H1 (cell line): ENCODE measurements at regions not wholly inside any gene's neighbourhood (a gene's known extent, or its start where the extent isn't known, plus 50 kb on each side); places are given as distances from the start of the nearest gene placed in this dataset.

Source experiments
- CTCF ChIA-PET: fragments of 300-600 bp; sonication (Branson Sonifier 250); formaldehyde crosslinking; loops from one replicate; lab custom pipeline; 2021; ENCODE audit not compliant: partially characterized antibody; lab: Charles Lee
- POLR2A ChIA-PET: fragments of 300-600 bp; sonication (Branson Sonifier 250); formaldehyde crosslinking; loops from one replicate; lab custom pipeline; 2021; ENCODE audit warnings: inconsistent platforms; ENCODE audit not compliant: partially characterized antibody; lab: Charles Lee
- DNase-seq, 2 experiments: peaks; one replicate each; pipeline versions ENCODE4 v3.0.0 to v3.0.0-alpha.2; 2010 to 2022; ENCODE audit warnings: low spot score in 2 of 2, low read depth in 1 of 2, mixed read lengths in 1 of 2
- FAIRE-seq: peaks from 2 replicates; lab custom pipeline; 2011; peaks lifted over from hg19 to GRCh38; lab: Jason Lieb, UNC
- H2AFZ ChIP-seq: 2 replicates; pipeline ENCODE4 v1.8.1; 2012; ENCODE audit warnings: low read length, inconsistent platforms
- H2AK5ac ChIP-seq: 2 replicates; pipeline ENCODE4 v1.6.1; 2013; ENCODE audit warnings: low read depth, low read length
- H2BK120ac ChIP-seq: replicated peaks from 2 replicates; pipeline ENCODE3; 2013; ENCODE audit warnings: low read depth, low read length, inconsistent platforms
- H2BK12ac ChIP-seq: 2 replicates; pipeline ENCODE4 v1.6.1; 2013; ENCODE audit warnings: low read depth, low read length
- H2BK15ac ChIP-seq: 2 replicates; pipeline ENCODE4 v1.6.1; 2013; ENCODE audit warnings: low read length
- H2BK20ac ChIP-seq: 2 replicates; pipeline ENCODE4 v1.6.1; 2013; ENCODE audit warnings: low read length
- H2BK5ac ChIP-seq: 2 replicates; pipeline ENCODE4 v1.6.1; 2013; ENCODE audit warnings: low read depth, low read length
- H3K14ac ChIP-seq: 2 replicates; pipeline ENCODE4 v1.6.1; 2013; ENCODE audit warnings: inconsistent platforms; ENCODE audit not compliant: insufficient read length
- H3K18ac ChIP-seq: 2 replicates; pipeline ENCODE4 v1.6.1; 2013; ENCODE audit warnings: low read length; ENCODE audit errors: extremely low read depth
- H3K23ac ChIP-seq: 2 replicates; pipeline ENCODE4 v1.6.1; 2013; ENCODE audit warnings: inconsistent platforms; ENCODE audit not compliant: insufficient read length
- H3K23me2 ChIP-seq: 2 replicates; pipeline ENCODE4 v1.6.1; 2013; ENCODE audit warnings: low read depth, low read length
- H3K27ac ChIP-seq: 2 replicates; pipeline ENCODE4 v1.6.1; 2011; ENCODE audit warnings: low read depth, low read length, inconsistent platforms
- H3K27me3 ChIP-seq, 4 experiments: replicated peaks in 1 of 4; 1 replicate in 1 of 4; 2 replicates in 3 of 4; pipeline versions ENCODE4 v1.6.1 to v1.8.1; 2011 to 2013; ENCODE audit warnings: low read length in 3 of 4, mild to moderate bottlenecking in 3 of 4, inconsistent platforms in 2 of 4, mixed read lengths in 2 of 4, moderate library complexity in 1 of 4; ENCODE audit not compliant: control insufficient read depth in 3 of 4, insufficient read depth in 3 of 4; ENCODE audit errors: extremely low read depth in 1 of 4
- H3K36me3 ChIP-seq, 4 experiments: 2 replicates each; pipeline versions ENCODE4 v1.6.1 to v1.8.1; 2011 to 2013; ENCODE audit warnings: mild to moderate bottlenecking in 4 of 4, low read length in 3 of 4, moderate library complexity in 2 of 4, control low read depth in 1 of 4, inconsistent platforms in 1 of 4; ENCODE audit not compliant: insufficient read depth in 4 of 4, control insufficient read depth in 2 of 4
- H3K4ac ChIP-seq: replicated peaks from 2 replicates; pipeline ENCODE3; 2013; ENCODE audit warnings: low read length, low read depth, mixed read lengths, inconsistent platforms; ENCODE audit not compliant: insufficient read length
- H3K4me1 ChIP-seq, 4 experiments: replicated peaks in 1 of 4; 1 replicate in 1 of 4; 2 replicates in 3 of 4; pipeline versions ENCODE4 v1.6.1 to v1.8.1; 2011 to 2013; ENCODE audit warnings: low read length in 3 of 4, inconsistent platforms in 2 of 4, mixed read lengths in 1 of 4; ENCODE audit not compliant: insufficient read depth in 4 of 4, control insufficient read depth in 3 of 4
- H3K4me2 ChIP-seq, 2 experiments: 2 replicates each; pipeline versions ENCODE4 v1.6.1 to v1.8.1; 2011 to 2013; ENCODE audit warnings: low read depth in 2 of 2, low read length in 2 of 2, control low read depth in 1 of 2, inconsistent platforms in 1 of 2, mild to moderate bottlenecking in 1 of 2; ENCODE audit not compliant: insufficient read depth in 1 of 2
- H3K4me3 ChIP-seq, 4 experiments: fragments of 200-600, 300-600 bp in 1 of 4; sonication (generic), shearing (Covaris generic), sonication (Bioruptor Twin) in 1 of 4; 2 replicates each; pipeline versions ENCODE4 v1.5.1 to v1.8.1; 2011 to 2016; ENCODE audit warnings: low read length in 4 of 4, low read depth in 3 of 4, control low read depth in 2 of 4, inconsistent platforms in 2 of 4, mild to moderate bottlenecking in 2 of 4, mixed read lengths in 1 of 4, moderate library complexity in 1 of 4; ENCODE audit not compliant: insufficient read depth in 2 of 4; ENCODE audit errors: extremely low read depth in 1 of 4
- H3K56ac ChIP-seq: replicated peaks from 2 replicates; pipeline ENCODE3; 2013; ENCODE audit warnings: low read depth, mild to moderate bottlenecking, mixed read lengths, low read length, inconsistent platforms; ENCODE audit not compliant: insufficient read length
- H3K79me1 ChIP-seq: 2 replicates; pipeline ENCODE4 v1.6.1; 2013; ENCODE audit warnings: low read depth, low read length, control low read depth
- H3K79me2 ChIP-seq, 2 experiments: 2 replicates each; pipeline versions ENCODE4 v1.6.1 to v1.8.1; 2012 to 2013; ENCODE audit warnings: low read length in 2 of 2, mild to moderate bottlenecking in 2 of 2, inconsistent platforms in 1 of 2; ENCODE audit not compliant: insufficient read depth in 2 of 2, control insufficient read depth in 1 of 2
- H3K9ac ChIP-seq, 4 experiments: replicated peaks in 1 of 4; 1 replicate in 1 of 4; 2 replicates in 3 of 4; pipeline versions ENCODE4 v1.6.1 to v1.8.1; 2011 to 2013; ENCODE audit warnings: low read depth in 3 of 4, low read length in 3 of 4, control low read depth in 2 of 4, mild to moderate bottlenecking in 2 of 4, moderate library complexity in 2 of 4, inconsistent platforms in 1 of 4; ENCODE audit errors: extremely low read depth in 1 of 4
- H3K9me3 ChIP-seq, 2 experiments: 2 replicates each; pipeline versions ENCODE4 v1.6.1 to v1.8.1; 2012 to 2013; ENCODE audit warnings: mild to moderate bottlenecking in 2 of 2, moderate library complexity in 2 of 2, control low read depth in 1 of 2, inconsistent platforms in 1 of 2, low read depth in 1 of 2, low read length in 1 of 2, mixed read lengths in 1 of 2; ENCODE audit not compliant: insufficient read depth in 2 of 2
- H4K20me1 ChIP-seq, 2 experiments: replicated peaks in 1 of 2; 2 replicates each; pipeline versions ENCODE3 to v1.8.1; 2011 to 2013; ENCODE audit warnings: inconsistent platforms in 2 of 2, low read length in 2 of 2, mild to moderate bottlenecking in 1 of 2; ENCODE audit not compliant: insufficient read depth in 2 of 2, control insufficient read depth in 1 of 2
- H4K5ac ChIP-seq: 2 replicates; pipeline ENCODE4 v1.6.1; 2013; ENCODE audit warnings: low read length, low read depth, mixed read lengths, inconsistent platforms; ENCODE audit not compliant: insufficient read length
- H4K8ac ChIP-seq: 2 replicates; pipeline ENCODE4 v1.8.0; 2013; ENCODE audit warnings: mild to moderate bottlenecking, moderate library complexity, low read length, inconsistent platforms; ENCODE audit not compliant: insufficient read depth; ENCODE audit errors: extremely low read depth
- H4K91ac ChIP-seq: replicated peaks from 2 replicates; pipeline ENCODE3; 2013; ENCODE audit warnings: low read length, mixed read lengths, inconsistent platforms; ENCODE audit not compliant: insufficient read length
- BCL11A ChIP-seq, 2 experiments: IDR thresholded peaks; one replicate each; pipeline ENCODE4 v1.6.1; 2011; ENCODE audit warnings: low read depth in 2 of 2, low read length in 2 of 2, mild to moderate bottlenecking in 2 of 2
- CBX5 ChIP-seq: fragments of 300-800, 300-1000 bp; sonication (generic); IDR thresholded peaks from 2 replicates; pipeline ENCODE4 v1.7.1; 2016; ENCODE audit warnings: antibody characterized with exemption, low read length, low read depth
- CREB1 ChIP-seq: IDR thresholded peaks from 2 replicates; pipeline ENCODE4 v1.6.1; 2012; ENCODE audit warnings: inconsistent platforms
- EP300 ChIP-seq, 2 experiments: IDR thresholded peaks; 1 replicate in 1 of 2; 2 replicates in 1 of 2; pipeline ENCODE4 v1.6.1; 2011 to 2012; ENCODE audit warnings: low read depth in 2 of 2, low read length in 2 of 2, mild to moderate bottlenecking in 2 of 2, borderline replicate concordance in 1 of 2, inconsistent platforms in 1 of 2, moderate library complexity in 1 of 2
- GTF2F1 ChIP-seq: IDR thresholded peaks from 2 replicates; pipeline ENCODE4 v1.6.1; 2012; ENCODE audit warnings: low read depth, low read length, improper control_type of control experiment, borderline replicate concordance
- HDAC2 ChIP-seq, 2 experiments: fragments of 300-600 bp in 1 of 2; sonication (generic) in 1 of 2; IDR thresholded peaks; 2 replicates each; pipeline ENCODE4 v1.6.1; 2011 to 2012; ENCODE audit warnings: low read depth in 2 of 2, low read length in 2 of 2, mild to moderate bottlenecking in 2 of 2, moderate library complexity in 2 of 2, borderline replicate concordance in 1 of 2, inconsistent platforms in 1 of 2
- RBBP5 ChIP-seq: IDR thresholded peaks from 2 replicates; pipeline ENCODE4 v1.7.1; 2012; ENCODE audit warnings: low read depth, mild to moderate bottlenecking, inconsistent platforms, low read length, moderate library complexity, borderline replicate concordance
- SIN3A ChIP-seq, 2 experiments: IDR thresholded peaks in 1 of 2; conservative IDR thresholded peaks in 1 of 2; 2 replicates each; pipeline ENCODE4 v1.6.1; 2011 to 2012; ENCODE audit warnings: low read length in 2 of 2, improper control_type of control experiment in 1 of 2, low read depth in 1 of 2, mild to moderate bottlenecking in 1 of 2
- SP1 ChIP-seq: IDR thresholded peaks from 2 replicates; pipeline ENCODE4 v1.6.1; 2011; ENCODE audit warnings: low read depth, low read length
- SUZ12 ChIP-seq: fragments of 200-600 bp; sonication (generic); IDR thresholded peaks from 2 replicates; pipeline ENCODE4 v1.6.1; 2012; ENCODE audit warnings: mild to moderate bottlenecking, inconsistent platforms, low read length, moderate library complexity, mixed read lengths
- WGBS, 2 experiments: shearing (Covaris generic) in 1 of 2; methylation state at CpG; one replicate each; pipeline versions ENCODE4 v1.1.6 to v1.1.7; 2013 to 2015; ENCODE audit warnings: low lambda C conversion rate in 2 of 2, mixed read lengths in 2 of 2, inconsistent platforms in 1 of 2, low coverage in 1 of 2, missing lambda C conversion rate in 1 of 2; ENCODE audit not compliant: insufficient replicate concordance in 2 of 2, insufficient coverage in 1 of 2, insufficient read length in 1 of 2; ENCODE audit errors: extremely low coverage in 1 of 2, missing lambda C conversion rate in 1 of 2; 5-methylcytosine and 5-hydroxymethylcytosine counted together

- H3K9ac ChIP-seq: no peak overlapping the region
- no peak for DNase-seq
- peak overlapping the region in 1 of 2 experiments; percentile 88; a peak in 2 of 4 replicates for H3K4me2 ChIP-seq
- no peak overlapping the region for H2BK5ac ChIP-seq
- peak; percentile 42 for FAIRE-seq
- no peak overlapping the region for H4K91ac ChIP-seq
- H3K79me2 ChIP-seq: peaks cover 0 to 25% of the 10 kb centered on the region in 2 experiments; a peak in 2 of 4 replicates
- H3K4me1 ChIP-seq: peaks cover 5 to 22% (median 14%) of the 10 kb centered on the region in 4 experiments; a peak in 4 of 7 replicates
- H4K5ac ChIP-seq: no peak overlapping the region
- H3K56ac ChIP-seq: no peak overlapping the region
- no peak overlapping the region for H3K18ac ChIP-seq
- H2BK120ac ChIP-seq: no peak overlapping the region
- H2AFZ ChIP-seq: no peak overlapping the region
- no peak overlapping the region for H3K27ac ChIP-seq
- no peaks in the 10 kb centered on the region for H4K20me1 ChIP-seq
- H2BK20ac ChIP-seq: no peak overlapping the region
- H2AK5ac ChIP-seq: no peak overlapping the region
- CTCF ChIA-PET: interaction anchor here (1.4 kb wide), 1 partner anchor 12 kb away, joined by 3 read pairs; no protein-coding TSS in a partner anchor
- H3K4me3 ChIP-seq: peak overlapping the region in 1 of 4 experiments; percentile 84; a peak in 1 of 8 replicates
- POLR2A ChIA-PET: interaction anchor here (1.0 to 2.8 kb wide), 5 partner anchors 9 to 89 kb away, joined by 3 to 18 read pairs (median 5); partner anchors contain the start of gene GEMIN8
- H4K8ac ChIP-seq: no peak overlapping the region
- no peak overlapping the region for H2BK15ac ChIP-seq
- no peak overlapping the region for H3K23ac ChIP-seq
- WGBS, 2 experiments: 67% methylated on average over 5 of the region's 6 CpGs; no CpG with 5 or more reads in 1 of the 2 experiments
- peaks cover 2% of the 10 kb centered on the region for H3K23me2 ChIP-seq
- peaks cover 0 to 7% (median 0%) of the 10 kb centered on the region in 4 experiments; a peak in 1 of 8 replicates for H3K36me3 ChIP-seq
- H3K9me3 ChIP-seq: no peaks in the 10 kb centered on the region
- no peak overlapping the region for H2BK12ac ChIP-seq
- no peak overlapping the region for H3K4ac ChIP-seq
- TF ChIP-seq BCL11A (IDR thresholded peaks at IDR 0.05; ENCODE audit: low read depth in 2 of 2, low read length in 2 of 2) (no peak), EP300 (IDR thresholded peaks at IDR 0.05; ENCODE audit: borderline replicate concordance in 1 of 2, low read depth in 2 of 2, low read length in 2 of 2) (no peak), CBX5 (no peak), SP1 (no peak), RBBP5 (no peak), HDAC2 (IDR thresholded peaks at IDR 0.05; ENCODE audit: borderline replicate concordance in 1 of 2, low read depth in 2 of 2, low read length in 2 of 2) (no peak), SIN3A (conservative IDR thresholded peaks at IDR 0.05 in 1 of 2, IDR thresholded peaks at IDR 0.05 in 1 of 2; ENCODE audit: low read depth in 1 of 2, low read length in 2 of 2) (no peak), SUZ12 (no peak), GTF2F1 (no peak), CREB1 (no peak)
- H3K79me1 ChIP-seq: no peaks in the 10 kb centered on the region
- no peak overlapping the region for H3K14ac ChIP-seq
- H3K27me3 ChIP-seq: no peaks in the 10 kb centered on the region
Measured at GRCh38 chrX:13939741-13940597, 89.7 kb downstream of the GEMIN8 start.
